K562 (cell line): ENCODE measurements at regions not wholly inside any gene's neighbourhood (a gene's known extent, or its start where the extent isn't known, plus 50 kb on each side); places are given as distances from the start of the nearest gene placed in this dataset.

Source experiments
- RBM14 ChIP-seq: fragments of 200-400 bp; formaldehyde crosslinking; IDR thresholded peaks from 2 replicates; pipeline ENCODE4 v1.6.1; 2018; ENCODE audit warnings: low read depth, mild to moderate bottlenecking, low read length, moderate library complexity, borderline replicate concordance; ENCODE audit not compliant: insufficient read depth
- TAL1 ChIP-seq: fragments of 450-650 bp; IDR thresholded peaks from 2 replicates; pipeline ENCODE4 v1.6.1; 2016; ENCODE audit warnings: mild to moderate bottlenecking
- ZNF121 ChIP-seq: sonication (generic); formaldehyde crosslinking; conservative IDR thresholded peaks from 2 replicates; pipeline ENCODE4 v1.8.0; 2022; ENCODE audit warnings: missing genetic modification reagents
- ZNF77 ChIP-seq: fragments of 250-450 bp; sonication (Bioruptor Pico); IDR thresholded peaks from 2 replicates; pipeline ENCODE4 v1.5.0; 2020
- TF ChIP-seq, protein P1 (sequence below): fragments of 450-650 bp; IDR thresholded peaks from 2 replicates; pipeline ENCODE4 v1.6.1; 2016; ENCODE audit warnings: mild to moderate bottlenecking, moderate library complexity
- TF ChIP-seq, protein P2 (sequence below): fragments of 450-650 bp; IDR thresholded peaks from one replicate; pipeline ENCODE4 v1.6.1; 2018; ENCODE audit warnings: mild to moderate bottlenecking, moderate library complexity; ENCODE audit not compliant: partially characterized antibody

DNA sequence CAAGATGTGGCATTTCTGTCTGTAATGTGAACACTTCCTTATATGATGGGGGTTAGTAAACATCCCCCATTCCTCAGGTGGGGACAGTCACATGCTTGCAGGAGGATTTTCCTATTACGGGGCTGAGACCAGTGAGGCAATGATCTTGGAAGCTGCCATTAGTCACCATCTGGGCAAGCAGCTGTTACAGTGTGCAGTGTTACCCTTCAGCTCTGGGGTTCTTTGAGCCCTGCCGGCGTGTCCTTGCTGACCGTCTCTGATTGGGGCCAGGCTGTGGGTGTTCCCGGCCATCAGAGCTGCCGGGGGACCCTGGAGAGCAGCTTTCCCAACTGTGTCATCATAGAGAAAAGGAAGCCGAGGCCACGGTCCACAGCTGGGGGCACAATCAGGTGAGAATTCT, 126.8 kb upstream of the FAM20C start (continued):
- TF ChIP-seq, protein P1, sequence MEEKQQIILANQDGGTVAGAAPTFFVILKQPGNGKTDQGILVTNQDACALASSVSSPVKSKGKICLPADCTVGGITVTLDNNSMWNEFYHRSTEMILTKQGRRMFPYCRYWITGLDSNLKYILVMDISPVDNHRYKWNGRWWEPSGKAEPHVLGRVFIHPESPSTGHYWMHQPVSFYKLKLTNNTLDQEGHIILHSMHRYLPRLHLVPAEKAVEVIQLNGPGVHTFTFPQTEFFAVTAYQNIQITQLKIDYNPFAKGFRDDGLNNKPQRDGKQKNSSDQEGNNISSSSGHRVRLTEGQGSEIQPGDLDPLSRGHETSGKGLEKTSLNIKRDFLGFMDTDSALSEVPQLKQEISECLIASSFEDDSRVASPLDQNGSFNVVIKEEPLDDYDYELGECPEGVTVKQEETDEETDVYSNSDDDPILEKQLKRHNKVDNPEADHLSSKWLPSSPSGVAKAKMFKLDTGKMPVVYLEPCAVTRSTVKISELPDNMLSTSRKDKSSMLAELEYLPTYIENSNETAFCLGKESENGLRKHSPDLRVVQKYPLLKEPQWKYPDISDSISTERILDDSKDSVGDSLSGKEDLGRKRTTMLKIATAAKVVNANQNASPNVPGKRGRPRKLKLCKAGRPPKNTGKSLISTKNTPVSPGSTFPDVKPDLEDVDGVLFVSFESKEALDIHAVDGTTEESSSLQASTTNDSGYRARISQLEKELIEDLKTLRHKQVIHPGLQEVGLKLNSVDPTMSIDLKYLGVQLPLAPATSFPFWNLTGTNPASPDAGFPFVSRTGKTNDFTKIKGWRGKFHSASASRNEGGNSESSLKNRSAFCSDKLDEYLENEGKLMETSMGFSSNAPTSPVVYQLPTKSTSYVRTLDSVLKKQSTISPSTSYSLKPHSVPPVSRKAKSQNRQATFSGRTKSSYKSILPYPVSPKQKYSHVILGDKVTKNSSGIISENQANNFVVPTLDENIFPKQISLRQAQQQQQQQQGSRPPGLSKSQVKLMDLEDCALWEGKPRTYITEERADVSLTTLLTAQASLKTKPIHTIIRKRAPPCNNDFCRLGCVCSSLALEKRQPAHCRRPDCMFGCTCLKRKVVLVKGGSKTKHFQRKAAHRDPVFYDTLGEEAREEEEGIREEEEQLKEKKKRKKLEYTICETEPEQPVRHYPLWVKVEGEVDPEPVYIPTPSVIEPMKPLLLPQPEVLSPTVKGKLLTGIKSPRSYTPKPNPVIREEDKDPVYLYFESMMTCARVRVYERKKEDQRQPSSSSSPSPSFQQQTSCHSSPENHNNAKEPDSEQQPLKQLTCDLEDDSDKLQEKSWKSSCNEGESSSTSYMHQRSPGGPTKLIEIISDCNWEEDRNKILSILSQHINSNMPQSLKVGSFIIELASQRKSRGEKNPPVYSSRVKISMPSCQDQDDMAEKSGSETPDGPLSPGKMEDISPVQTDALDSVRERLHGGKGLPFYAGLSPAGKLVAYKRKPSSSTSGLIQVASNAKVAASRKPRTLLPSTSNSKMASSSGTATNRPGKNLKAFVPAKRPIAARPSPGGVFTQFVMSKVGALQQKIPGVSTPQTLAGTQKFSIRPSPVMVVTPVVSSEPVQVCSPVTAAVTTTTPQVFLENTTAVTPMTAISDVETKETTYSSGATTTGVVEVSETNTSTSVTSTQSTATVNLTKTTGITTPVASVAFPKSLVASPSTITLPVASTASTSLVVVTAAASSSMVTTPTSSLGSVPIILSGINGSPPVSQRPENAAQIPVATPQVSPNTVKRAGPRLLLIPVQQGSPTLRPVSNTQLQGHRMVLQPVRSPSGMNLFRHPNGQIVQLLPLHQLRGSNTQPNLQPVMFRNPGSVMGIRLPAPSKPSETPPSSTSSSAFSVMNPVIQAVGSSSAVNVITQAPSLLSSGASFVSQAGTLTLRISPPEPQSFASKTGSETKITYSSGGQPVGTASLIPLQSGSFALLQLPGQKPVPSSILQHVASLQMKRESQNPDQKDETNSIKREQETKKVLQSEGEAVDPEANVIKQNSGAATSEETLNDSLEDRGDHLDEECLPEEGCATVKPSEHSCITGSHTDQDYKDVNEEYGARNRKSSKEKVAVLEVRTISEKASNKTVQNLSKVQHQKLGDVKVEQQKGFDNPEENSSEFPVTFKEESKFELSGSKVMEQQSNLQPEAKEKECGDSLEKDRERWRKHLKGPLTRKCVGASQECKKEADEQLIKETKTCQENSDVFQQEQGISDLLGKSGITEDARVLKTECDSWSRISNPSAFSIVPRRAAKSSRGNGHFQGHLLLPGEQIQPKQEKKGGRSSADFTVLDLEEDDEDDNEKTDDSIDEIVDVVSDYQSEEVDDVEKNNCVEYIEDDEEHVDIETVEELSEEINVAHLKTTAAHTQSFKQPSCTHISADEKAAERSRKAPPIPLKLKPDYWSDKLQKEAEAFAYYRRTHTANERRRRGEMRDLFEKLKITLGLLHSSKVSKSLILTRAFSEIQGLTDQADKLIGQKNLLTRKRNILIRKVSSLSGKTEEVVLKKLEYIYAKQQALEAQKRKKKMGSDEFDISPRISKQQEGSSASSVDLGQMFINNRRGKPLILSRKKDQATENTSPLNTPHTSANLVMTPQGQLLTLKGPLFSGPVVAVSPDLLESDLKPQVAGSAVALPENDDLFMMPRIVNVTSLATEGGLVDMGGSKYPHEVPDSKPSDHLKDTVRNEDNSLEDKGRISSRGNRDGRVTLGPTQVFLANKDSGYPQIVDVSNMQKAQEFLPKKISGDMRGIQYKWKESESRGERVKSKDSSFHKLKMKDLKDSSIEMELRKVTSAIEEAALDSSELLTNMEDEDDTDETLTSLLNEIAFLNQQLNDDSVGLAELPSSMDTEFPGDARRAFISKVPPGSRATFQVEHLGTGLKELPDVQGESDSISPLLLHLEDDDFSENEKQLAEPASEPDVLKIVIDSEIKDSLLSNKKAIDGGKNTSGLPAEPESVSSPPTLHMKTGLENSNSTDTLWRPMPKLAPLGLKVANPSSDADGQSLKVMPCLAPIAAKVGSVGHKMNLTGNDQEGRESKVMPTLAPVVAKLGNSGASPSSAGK = no peak
- TF ChIP-seq TAL1 (no peak), RBM14 (no peak), ZNF121 (CRISPR knock-in tag) (no peak), ZNF77 (CRISPR knock-in tag) (no peak)
- TF ChIP-seq, protein P2, sequence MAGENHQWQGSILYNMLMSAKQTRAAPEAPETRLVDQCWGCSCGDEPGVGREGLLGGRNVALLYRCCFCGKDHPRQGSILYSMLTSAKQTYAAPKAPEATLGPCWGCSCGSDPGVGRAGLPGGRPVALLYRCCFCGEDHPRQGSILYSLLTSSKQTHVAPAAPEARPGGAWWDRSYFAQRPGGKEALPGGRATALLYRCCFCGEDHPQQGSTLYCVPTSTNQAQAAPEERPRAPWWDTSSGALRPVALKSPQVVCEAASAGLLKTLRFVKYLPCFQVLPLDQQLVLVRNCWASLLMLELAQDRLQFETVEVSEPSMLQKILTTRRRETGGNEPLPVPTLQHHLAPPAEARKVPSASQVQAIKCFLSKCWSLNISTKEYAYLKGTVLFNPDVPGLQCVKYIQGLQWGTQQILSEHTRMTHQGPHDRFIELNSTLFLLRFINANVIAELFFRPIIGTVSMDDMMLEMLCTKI = no peak
